HG03469 (cell line): ENCODE measurements at regions not wholly inside any gene's neighbourhood (a gene's known extent, or its start where the extent isn't known, plus 50 kb on each side); places are given as distances from the start of the nearest gene placed in this dataset.
A peak's percentile ranks its signal among the peaks of the same experiment; 100 is the strongest.
"Not testable (repeated sequence)": the region's sequence is repeated elsewhere in the genome, so short reads cannot be mapped to it uniquely, and the experiment has no call there.

Experiments used
- ATAC-seq: cut with Tn5 transposase; IDR thresholded peaks from one replicate; pipeline ENCODE4 v1.9.1; 2021; ENCODE audit warnings: mild to moderate bottlenecking, moderate library complexity, moderate number of reproducible peaks; ENCODE audit not compliant: unreplicated experiment

GRCh38 chr5:83889971-83890745 lies 169.5 kb upstream of the HAPLN1 start:
- no peak for ATAC-seq

DNA sequence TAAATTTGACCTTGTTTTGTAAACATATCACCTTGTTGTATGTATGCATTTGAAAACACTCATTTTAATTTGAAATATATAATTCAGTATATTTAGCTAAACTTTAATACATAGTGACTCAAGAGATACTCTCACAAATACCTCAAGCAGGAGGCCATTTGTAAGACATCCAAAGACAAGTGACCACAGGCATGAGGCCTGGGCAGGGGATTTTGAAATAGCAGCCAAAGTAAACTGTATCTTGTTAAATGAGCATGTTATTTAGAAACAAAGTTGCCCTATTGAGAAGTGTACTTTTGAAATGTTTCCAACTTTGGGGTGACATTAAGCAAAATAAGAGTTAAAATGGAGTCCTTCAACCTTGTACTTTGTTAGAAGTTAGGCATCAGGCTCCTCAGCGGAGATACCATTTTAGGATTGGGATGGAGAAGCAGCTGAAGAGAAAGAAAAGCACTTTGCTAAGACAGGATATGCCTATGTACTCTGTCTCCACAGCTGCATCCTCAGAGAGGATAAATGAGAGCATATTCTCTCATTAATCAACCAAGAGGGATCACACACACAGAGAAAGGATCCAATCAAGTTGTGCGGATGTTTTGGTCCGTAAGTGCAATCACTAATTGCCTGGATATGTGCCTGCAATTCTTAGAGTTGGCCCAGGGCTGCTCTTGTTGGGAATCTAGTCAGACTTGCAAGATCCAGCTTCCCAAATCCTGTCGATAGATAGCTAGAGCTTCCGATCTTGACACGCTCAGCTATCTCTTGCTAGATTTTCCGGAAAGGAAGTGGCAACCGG lies 157.5 kb upstream of the HAPLN1 start:
- no peak for ATAC-seq

DNA sequence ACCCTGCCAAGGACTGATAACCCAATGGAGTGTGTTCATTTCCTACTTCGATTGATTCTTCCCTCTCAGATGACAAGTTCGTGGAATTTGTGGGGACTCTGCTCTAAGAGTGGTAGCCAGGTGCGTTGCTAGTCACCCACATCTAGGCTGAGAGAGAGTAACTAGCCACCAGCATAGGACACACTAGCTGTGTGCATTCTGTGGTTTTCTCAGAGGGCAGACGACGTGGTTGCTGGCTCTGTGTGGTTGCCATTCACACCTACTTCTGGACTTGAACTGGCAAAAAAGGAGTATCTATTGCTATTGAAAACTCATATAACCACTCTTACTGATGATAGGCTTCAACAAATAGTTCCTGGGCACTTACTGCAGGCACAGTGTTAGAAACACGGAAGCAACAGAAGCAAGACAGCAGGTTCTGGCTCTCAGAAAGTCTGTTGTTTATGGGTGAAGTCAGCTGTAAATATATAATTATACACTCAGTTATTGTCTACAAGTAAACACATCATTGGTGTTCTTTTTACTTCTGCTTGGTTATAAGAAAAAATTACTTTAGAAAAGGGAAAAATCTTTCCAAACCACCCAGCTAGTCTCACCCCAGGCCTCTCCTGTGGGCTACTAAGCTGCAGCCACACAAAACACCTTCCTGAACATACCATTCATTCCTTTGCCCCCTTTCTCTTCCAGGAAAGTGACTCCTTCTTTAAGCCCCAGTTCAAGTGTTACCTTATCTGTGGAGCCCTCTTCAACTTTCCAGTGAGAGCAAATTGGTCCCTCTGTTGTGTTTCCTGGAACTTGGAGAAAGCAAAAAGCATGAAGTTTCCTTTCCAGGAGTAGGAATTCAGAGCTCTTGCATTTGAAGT lies 151.1 kb upstream of the HAPLN1 start:
- ATAC-seq: no peak

DNA sequence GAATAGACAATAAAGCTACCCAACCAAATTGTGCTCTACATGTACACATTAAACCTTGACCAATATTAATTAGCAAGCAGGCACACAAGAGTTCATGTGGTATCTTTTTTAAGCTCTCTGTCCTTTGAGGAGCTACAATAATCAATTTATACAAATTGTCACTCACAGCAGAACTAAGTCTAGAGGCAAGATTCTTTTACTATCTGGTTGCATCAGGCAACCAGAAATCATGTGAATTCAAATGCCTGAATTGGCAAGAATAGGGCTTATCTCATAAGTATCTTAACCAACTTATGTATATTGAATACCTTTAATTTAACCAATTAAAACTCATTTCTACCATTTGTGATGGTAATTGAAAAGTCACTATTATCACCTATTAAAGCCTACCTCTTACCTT lies 145.5 kb upstream of the HAPLN1 start:
- ATAC-seq: no peak

- no peak for ATAC-seq
These were observed 144.9 kb upstream of the HAPLN1 start for GRCh38 chr5:83865579-83865978.

DNA sequence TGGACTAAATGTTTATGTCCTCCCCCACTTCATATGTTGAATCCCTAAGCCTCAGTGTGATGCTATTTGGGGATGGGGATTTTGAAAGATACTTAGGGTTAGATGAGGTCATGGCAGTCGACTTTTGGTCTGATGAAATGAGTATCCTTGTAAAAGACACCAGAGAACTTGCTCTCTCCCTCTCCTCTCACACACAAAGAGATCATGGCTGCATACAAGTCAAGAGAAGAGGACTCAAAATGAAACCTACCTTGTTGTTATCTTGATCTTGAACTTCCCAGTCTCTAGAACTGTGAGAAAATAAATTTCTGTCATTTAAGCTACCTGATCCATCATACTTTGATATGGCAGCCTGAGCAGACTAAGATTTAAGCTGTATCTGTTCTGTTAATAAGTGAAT lies 144.0 kb upstream of the HAPLN1 start:
- ATAC-seq: peak; percentile 34

DNA sequence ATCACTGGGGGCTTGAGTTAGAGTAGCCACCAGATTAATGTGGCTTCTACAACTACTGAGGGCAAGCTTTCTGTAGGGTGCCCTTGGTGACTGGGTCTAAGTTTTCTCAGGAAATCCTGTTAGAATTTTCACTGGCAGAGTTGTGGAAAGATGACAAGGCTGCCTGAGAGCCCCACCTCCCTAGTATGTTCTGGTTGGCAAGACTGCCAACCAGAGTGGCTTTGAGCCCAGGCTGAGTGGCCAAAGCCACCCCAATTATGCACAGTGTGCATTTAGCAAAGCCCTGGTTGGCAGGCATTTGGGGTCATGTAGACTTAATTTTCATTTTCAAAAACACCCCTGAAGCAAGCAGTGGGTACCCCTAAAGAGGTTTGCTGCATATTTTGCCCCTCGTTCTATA lies 136.7 kb upstream of the HAPLN1 start:
- ATAC-seq: no peak

DNA sequence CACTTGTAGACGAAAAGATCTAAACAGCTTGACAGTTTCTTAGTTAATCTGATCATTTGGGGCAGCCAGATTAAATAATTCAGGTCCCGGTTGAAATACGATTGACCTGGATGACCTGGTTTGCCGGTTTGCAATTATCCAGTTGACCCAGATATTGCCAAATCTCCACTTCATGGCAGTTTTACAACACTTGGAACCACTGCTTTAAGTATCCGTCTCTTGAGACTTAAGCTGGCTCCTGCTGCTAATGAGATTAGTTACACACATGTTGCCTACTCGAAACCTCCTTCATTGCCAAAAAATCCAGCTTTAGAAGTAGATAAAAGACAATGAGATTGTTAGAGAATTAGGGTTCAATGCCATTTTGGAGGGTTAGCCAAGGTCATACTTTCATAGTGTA lies 136.2 kb upstream of the HAPLN1 start:
- no peak for ATAC-seq

- not testable (repeated sequence) for ATAC-seq
These were observed 129.8 kb upstream of the HAPLN1 start for GRCh38 chr5:83850412-83850811.

GRCh38 chr5:83848941-83849340 lies 128.3 kb upstream of the HAPLN1 start:
- ATAC-seq: no peak

- no peak for ATAC-seq
These were observed 126.1 kb upstream of the HAPLN1 start for GRCh38 chr5:83846624-83847350.

DNA sequence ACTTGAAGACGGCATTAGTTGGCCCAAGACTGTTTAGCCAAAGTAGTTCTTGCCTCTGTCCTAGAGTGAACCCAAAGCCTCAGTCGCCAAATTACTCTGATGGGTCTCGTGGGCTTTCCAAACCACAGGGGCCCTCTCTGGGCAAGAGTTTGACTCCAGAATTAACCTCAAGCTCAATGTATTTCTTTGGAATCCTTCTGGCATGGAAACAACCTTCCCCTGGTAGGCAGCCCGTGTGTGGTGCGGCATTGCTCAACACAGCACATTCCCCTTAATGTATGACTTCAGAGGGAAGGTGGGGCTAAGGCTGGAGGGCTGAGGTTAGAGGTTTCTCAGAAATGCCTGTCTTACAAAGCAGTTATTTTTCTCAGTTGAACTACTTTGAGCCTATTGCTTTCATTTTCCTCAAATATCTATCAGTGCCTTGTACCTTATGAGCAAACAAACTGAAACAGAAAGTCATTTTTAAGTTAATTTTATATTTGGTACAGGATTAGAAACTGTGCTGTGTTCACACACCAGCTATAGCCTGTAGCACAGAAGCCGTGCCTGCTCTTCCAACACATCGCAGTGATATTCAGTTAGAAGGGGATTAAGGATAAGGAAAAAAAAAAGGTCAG lies 123.9 kb upstream of the HAPLN1 start:
- ATAC-seq: peak; percentile 96

DNA sequence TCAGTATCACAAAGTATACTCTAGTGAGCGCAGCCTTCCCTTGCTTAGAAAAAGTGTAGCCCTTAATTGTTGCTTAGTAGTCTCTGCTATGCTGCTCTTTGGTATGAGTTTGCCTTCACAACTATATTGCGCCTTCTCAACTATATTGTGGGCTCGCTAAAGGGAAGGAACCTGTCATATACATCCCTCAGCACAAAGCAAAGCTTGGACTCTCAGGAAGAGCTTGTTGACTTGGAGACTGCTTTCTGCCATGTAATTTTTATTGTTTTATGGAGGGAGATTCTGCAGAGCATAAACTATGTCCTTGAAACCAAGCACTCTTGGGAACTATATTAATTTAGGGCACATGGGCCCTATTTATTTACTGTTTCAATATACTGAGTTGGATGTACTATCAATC lies 119.1 kb upstream of the HAPLN1 start:
- no peak for ATAC-seq

DNA sequence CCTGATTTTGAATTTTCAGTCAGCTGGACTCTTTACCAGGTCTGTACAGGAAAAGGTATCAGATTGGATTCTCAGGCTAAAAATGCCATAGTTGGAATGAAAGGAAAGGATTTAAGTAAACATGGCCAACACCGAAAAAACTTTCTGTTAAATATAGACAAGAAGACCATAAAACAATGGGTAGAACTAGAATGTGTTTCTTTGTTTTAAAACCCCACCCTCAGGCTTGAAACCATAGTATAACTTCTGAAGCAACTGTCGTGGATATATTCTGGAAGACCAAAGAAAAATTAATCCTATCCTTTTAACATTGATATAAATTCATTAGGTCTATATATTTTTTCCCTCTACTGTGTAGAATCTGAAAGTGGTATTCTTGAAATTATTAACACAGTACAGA lies 118.6 kb upstream of the HAPLN1 start:
- ATAC-seq: no peak

DNA sequence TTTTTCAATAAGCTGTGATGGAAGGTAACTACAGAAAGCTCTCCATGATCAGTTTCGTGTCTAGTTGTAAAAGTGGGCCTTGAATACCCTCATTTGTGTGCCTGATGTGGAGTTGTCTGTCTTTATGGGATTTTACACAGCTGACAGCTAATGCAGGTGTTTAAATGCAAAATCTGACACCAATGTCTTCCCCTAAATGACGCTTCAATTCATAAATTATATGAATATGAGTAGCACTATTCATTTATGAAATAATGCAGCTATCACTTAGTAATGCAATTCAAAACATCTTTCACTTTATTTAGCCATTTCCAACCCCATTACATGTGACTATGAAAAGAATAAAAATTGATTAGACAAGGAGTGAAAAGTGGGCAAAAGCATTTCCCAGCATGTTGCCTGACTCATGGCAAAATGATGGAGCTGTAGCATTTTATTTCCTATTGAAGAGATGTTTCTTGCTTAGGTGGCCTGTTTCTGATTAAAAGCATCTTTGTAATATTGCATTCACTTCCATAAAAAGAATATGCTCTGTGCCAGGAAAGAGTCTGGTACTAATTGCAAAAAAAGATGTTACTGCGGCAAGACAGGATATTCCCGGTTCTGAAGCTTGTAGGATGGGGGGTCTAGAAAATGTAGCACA lies 116.7 kb upstream of the HAPLN1 start:
- ATAC-seq: no peak

DNA sequence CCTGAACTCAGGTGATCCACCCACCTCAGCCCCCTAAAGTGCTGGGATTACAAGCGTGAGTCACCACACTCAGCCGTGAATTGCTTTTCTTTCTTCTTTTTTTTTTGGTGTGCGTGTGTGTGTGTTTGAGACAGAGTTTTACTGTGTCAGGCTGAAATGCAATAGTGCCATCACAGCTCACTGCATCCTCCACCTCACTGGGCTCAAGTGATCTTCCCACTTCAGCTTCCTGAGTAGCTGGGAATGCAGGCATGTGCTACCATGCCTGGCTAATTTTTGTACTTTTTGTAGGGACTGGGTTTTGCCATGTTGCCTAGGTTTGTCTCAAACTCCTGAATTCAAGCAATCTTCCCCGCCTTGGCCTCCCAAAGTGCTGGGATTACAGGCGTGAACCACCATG lies 113.7 kb upstream of the HAPLN1 start:
- no peak for ATAC-seq

DNA sequence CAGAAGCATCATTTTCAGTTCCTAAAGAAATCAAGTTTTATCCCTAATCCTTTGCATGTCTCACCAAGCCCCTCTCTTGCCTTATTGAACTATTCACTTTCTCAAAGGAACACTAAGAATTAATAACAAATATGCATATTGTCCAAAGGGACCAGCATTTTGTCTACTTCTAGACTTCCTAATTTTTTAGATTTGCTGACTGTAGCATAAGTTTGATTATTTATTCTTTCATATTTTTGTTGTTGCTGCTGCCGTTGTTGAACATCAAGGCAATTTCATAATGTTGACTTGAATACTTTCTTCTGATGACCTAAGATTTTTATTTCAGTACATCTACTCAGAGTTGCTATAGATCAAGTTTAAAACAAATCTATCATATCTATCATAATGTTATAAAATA lies 111.2 kb upstream of the HAPLN1 start:
- ATAC-seq: no peak

- no peak for ATAC-seq
These were observed 106.5 kb upstream of the HAPLN1 start for GRCh38 chr5:83827111-83827557.

- ATAC-seq: peak; percentile 85
These were observed 96.9 kb upstream of the HAPLN1 start for GRCh38 chr5:83817591-83817990.

GRCh38 chr5:83815661-83816060 lies 95.0 kb upstream of the HAPLN1 start:
- ATAC-seq: no peak
